T-cell (primary cell): ENCODE measurements at regions not wholly inside any gene's neighbourhood (a gene's known extent, or its start where the extent isn't known, plus 50 kb on each side); places are given as distances from the start of the nearest gene placed in this dataset.

Experiments used
- ATAC-seq, 4 experiments: fragments of 200-7000 bp in 3 of 4; fragments of 150-1000 bp in 1 of 4; cut with Tn5 transposase; replicated peaks in 1 of 4; 1 replicate in 3 of 4; 2 replicates in 1 of 4; pipeline ENCODE4 v1.10.0; 2021; ENCODE audit warnings: moderate library complexity in 3 of 4, mild to moderate bottlenecking in 2 of 4, moderate number of reproducible peaks in 1 of 4
- CTCF ChIA-PET, 2 donors: fragments of 300-600 bp; sonication (Branson Sonifier 250); formaldehyde crosslinking; loops; one replicate each; lab custom pipeline; 2022; ENCODE audit warnings: antibody characterized with exemption in 2 of 2; lab: Charles Lee
- POLR2A ChIA-PET, 2 donors: fragments of 300-600 bp; sonication (Branson Sonifier 250); formaldehyde crosslinking; loops; one replicate each; lab custom pipeline; 2022; ENCODE audit warnings: antibody characterized with exemption in 2 of 2; lab: Charles Lee
- DNase-seq, 35 experiments: peaks; one replicate each; pipeline versions ENCODE4 v3.0.0 to v3.0.0-alpha.2; 2013 to 2023
- H3K27ac ChIP-seq: one replicate; pipeline ENCODE4 v1.5.1; 2013; ENCODE audit warnings: low read length
- H3K27me3 ChIP-seq, 2 experiments: replicated peaks in 1 of 2; 1 replicate in 1 of 2; 2 replicates in 1 of 2; pipeline versions ENCODE4 v1.6.1 to v1.7.0; 2013; ENCODE audit warnings: low read length in 1 of 2, mixed read lengths in 1 of 2; ENCODE audit not compliant: control insufficient read depth in 2 of 2, insufficient read depth in 2 of 2; ENCODE audit errors: extremely low read depth in 1 of 2
- H3K36me3 ChIP-seq, 2 donors: 1 replicate in 1 of 2; 2 replicates in 1 of 2; pipeline versions ENCODE4 v1.6.1 to v1.7.0; 2013; ENCODE audit warnings: low read length in 1 of 2; ENCODE audit not compliant: control insufficient read depth in 2 of 2, insufficient read depth in 1 of 2; ENCODE audit errors: extremely low read depth in 1 of 2
- H3K4me1 ChIP-seq, 2 experiments: 1 replicate in 1 of 2; 2 replicates in 1 of 2; pipeline versions ENCODE4 v1.6.1 to v1.7.0; 2013; ENCODE audit warnings: low read length in 2 of 2, mixed read lengths in 1 of 2; ENCODE audit not compliant: insufficient read depth in 2 of 2, control insufficient read depth in 1 of 2; ENCODE audit errors: extremely low read depth in 1 of 2
- H3K4me3 ChIP-seq, 2 donors: 1 replicate in 1 of 2; 2 replicates in 1 of 2; pipeline versions ENCODE4 v1.5.1 to v1.7.0; 2013; ENCODE audit warnings: mild to moderate bottlenecking in 2 of 2, low read length in 1 of 2, moderate library complexity in 1 of 2; ENCODE audit not compliant: control insufficient read depth in 1 of 2; ENCODE audit errors: extremely low read depth in 1 of 2
- H3K9me3 ChIP-seq: 2 replicates; pipeline ENCODE4 v1.7.0; 2013
- H3K27ac Mint-ChIP-seq, 2 donors: one replicate each; pipeline ENCODE4 v1.8.0; 2020 to 2021; ENCODE audit warnings: mild to moderate bottlenecking in 2 of 2, mixed read lengths in 2 of 2
- H3K27me3 Mint-ChIP-seq, 2 donors: one replicate each; pipeline ENCODE4 v1.8.0; 2021 to 2022; ENCODE audit warnings: mixed read lengths in 2 of 2
- H3K36me3 Mint-ChIP-seq: one replicate; pipeline ENCODE4 v1.8.0; 2021; ENCODE audit warnings: mixed read lengths
- H3K4me1 Mint-ChIP-seq, 3 donors: one replicate each; pipeline ENCODE4 v1.8.0; 2020 to 2022; ENCODE audit warnings: mixed read lengths in 3 of 3, mild to moderate bottlenecking in 1 of 3
- H3K4me3 Mint-ChIP-seq, 3 donors: one replicate each; pipeline ENCODE4 v1.8.0; 2020 to 2022; ENCODE audit warnings: mild to moderate bottlenecking in 3 of 3, mixed read lengths in 3 of 3, moderate library complexity in 3 of 3
- H3K9me3 Mint-ChIP-seq, 3 donors: one replicate each; pipeline ENCODE4 v1.8.0; 2020 to 2022; ENCODE audit warnings: mixed read lengths in 3 of 3
- WGBS: methylation state at CpG from one replicate; pipeline ENCODE4 v1.1.5; 2013; ENCODE audit warnings: missing lambda C conversion rate; ENCODE audit not compliant: insufficient coverage; 5-methylcytosine and 5-hydroxymethylcytosine counted together

GRCh38 chr3:69536306-69537020 is 150.6 kb upstream of the FRMD4B start:
- Histone ChIP-seq H3K27me3 (peaks cover 3 to 9% of the 10 kb centered on the region in 2 experiments), H3K4me3 (no peak overlapping the region), H3K27ac (no peak overlapping the region), H3K9me3 (no peaks in the 10 kb centered on the region), H3K4me1 (no peaks in the 10 kb centered on the region), H3K36me3 (no peaks in the 10 kb centered on the region)
- DNase-seq (no peak), ATAC-seq (no peak)
- H3K4me1 Mint-ChIP-seq = peaks cover 4 to 6% (median 5%) of the 10 kb centered on the region in 3 donors
- peaks cover 14 to 19% of the 10 kb centered on the region in 2 donors for H3K27me3 Mint-ChIP-seq
- H3K9me3 Mint-ChIP-seq = no peaks in the 10 kb centered on the region
- ChIA-PET POLR2A (no interaction called here), CTCF (no interaction called here)
- no peak overlapping the region for H3K27ac Mint-ChIP-seq
- 78% methylated on average over 15 of the region's 19 CpGs for WGBS
- H3K4me3 Mint-ChIP-seq = no peak overlapping the region
- no peaks in the 10 kb centered on the region for H3K36me3 Mint-ChIP-seq

GRCh38 chr3:69535613-69536012 is 149.7 kb upstream of the FRMD4B start:
- ATAC-seq (no peak), DNase-seq (no peak)
- H3K27me3 Mint-ChIP-seq = peaks cover 7 to 13% of the 10 kb centered on the region in 2 donors
- CTCF ChIA-PET = no interaction called here
- Histone ChIP-seq H3K4me1 (no peaks in the 10 kb centered on the region), H3K27ac (no peak overlapping the region), H3K36me3 (no peaks in the 10 kb centered on the region), H3K27me3 (peaks cover 0 to 4% of the 10 kb centered on the region in 2 experiments), H3K9me3 (no peaks in the 10 kb centered on the region), H3K4me3 (no peak overlapping the region)
- H3K27ac Mint-ChIP-seq = no peak overlapping the region
- POLR2A ChIA-PET = no interaction called here
- WGBS = 77% methylated on average over 8 of the region's 9 CpGs
- no peaks in the 10 kb centered on the region for H3K4me1 Mint-ChIP-seq
- H3K36me3 Mint-ChIP-seq = no peaks in the 10 kb centered on the region
- no peaks in the 10 kb centered on the region for H3K9me3 Mint-ChIP-seq
- no peak overlapping the region for H3K4me3 Mint-ChIP-seq

GRCh38 chr3:69532547-69533224 is 146.8 kb upstream of the FRMD4B start:
- Mint-ChIP-seq H3K4me1 (no peaks in the 10 kb centered on the region), H3K36me3 (no peaks in the 10 kb centered on the region), H3K27ac (no peak overlapping the region), H3K4me3 (no peak overlapping the region), H3K27me3 (peaks cover 3 to 10% of the 10 kb centered on the region in 2 donors), H3K9me3 (peaks cover 0 to 3% (median 0%) of the 10 kb centered on the region in 3 donors)
- DNase-seq = no peak
- H3K4me3 ChIP-seq = no peak overlapping the region
- ATAC-seq = no peak
- WGBS = 74% methylated on average over 4 of the region's 5 CpGs
- H3K4me1 ChIP-seq = no peaks in the 10 kb centered on the region
- peaks cover 0 to 2% of the 10 kb centered on the region in 2 experiments for H3K27me3 ChIP-seq
- no peaks in the 10 kb centered on the region for H3K36me3 ChIP-seq
- ChIA-PET CTCF (no interaction called here), POLR2A (no interaction called here)
- H3K27ac ChIP-seq = no peak overlapping the region
- H3K9me3 ChIP-seq = no peaks in the 10 kb centered on the region

GRCh38 chr3:69531576-69532546 is 146.0 kb upstream of the FRMD4B start:
- H3K27me3 Mint-ChIP-seq = peaks cover 6 to 9% of the 10 kb centered on the region in 2 donors
- Histone ChIP-seq H3K9me3 (no peaks in the 10 kb centered on the region), H3K4me3 (no peak overlapping the region), H3K27me3 (peaks cover 0 to 2% of the 10 kb centered on the region in 2 experiments), H3K27ac (no peak overlapping the region), H3K4me1 (no peaks in the 10 kb centered on the region), H3K36me3 (no peaks in the 10 kb centered on the region)
- ATAC-seq (no peak), DNase-seq (no peak)
- ChIA-PET CTCF (no interaction called here), POLR2A (no interaction called here)
- no peaks in the 10 kb centered on the region for H3K4me1 Mint-ChIP-seq
- no CpG with 5 or more reads among the region's 3 CpGs for WGBS
- H3K4me3 Mint-ChIP-seq = no peak overlapping the region
- H3K9me3 Mint-ChIP-seq = peaks cover 0 to 3% (median 0%) of the 10 kb centered on the region in 3 donors
- H3K27ac Mint-ChIP-seq = no peak overlapping the region
- H3K36me3 Mint-ChIP-seq = no peaks in the 10 kb centered on the region

GRCh38 chr3:69530554-69530953 is 144.7 kb upstream of the FRMD4B start:
- CTCF ChIA-PET = no interaction called here
- 90% methylated on average over 3 of the region's 7 CpGs for WGBS
- Histone ChIP-seq H3K4me1 (no peaks in the 10 kb centered on the region), H3K27me3 (peaks cover 0 to under 1% of the 10 kb centered on the region in 2 experiments), H3K36me3 (no peaks in the 10 kb centered on the region), H3K4me3 (no peak overlapping the region), H3K9me3 (no peaks in the 10 kb centered on the region), H3K27ac (no peak overlapping the region)
- Mint-ChIP-seq H3K36me3 (no peaks in the 10 kb centered on the region), H3K4me1 (no peaks in the 10 kb centered on the region), H3K4me3 (no peak overlapping the region), H3K9me3 (peaks cover 0 to 3% (median 0%) of the 10 kb centered on the region in 3 donors), H3K27ac (no peak overlapping the region), H3K27me3 (peaks cover 7 to 11% of the 10 kb centered on the region in 2 donors)
- ATAC-seq (no peak), DNase-seq (no peak)
- POLR2A ChIA-PET = no interaction called here

GRCh38 chr3:69527498-69527897 is 141.6 kb upstream of the FRMD4B start:
- H3K36me3 ChIP-seq = no peaks in the 10 kb centered on the region
- H3K27ac ChIP-seq = no peak overlapping the region
- no peaks in the 10 kb centered on the region for H3K9me3 ChIP-seq
- H3K27me3 Mint-ChIP-seq = peaks cover 7 to 11% of the 10 kb centered on the region in 2 donors
- H3K27me3 ChIP-seq = no peaks in the 10 kb centered on the region
- no peak overlapping the region for H3K4me3 Mint-ChIP-seq
- no peaks in the 10 kb centered on the region for H3K4me1 ChIP-seq
- H3K4me1 Mint-ChIP-seq = no peaks in the 10 kb centered on the region
- DNase-seq = no peak
- no peak for ATAC-seq
- ChIA-PET POLR2A (no interaction called here), CTCF (no interaction called here)
- H3K36me3 Mint-ChIP-seq = no peaks in the 10 kb centered on the region
- H3K4me3 ChIP-seq = no peak overlapping the region
- H3K27ac Mint-ChIP-seq = no peak overlapping the region
- peaks cover 0 to 3% (median 0%) of the 10 kb centered on the region in 3 donors for H3K9me3 Mint-ChIP-seq
